Neural cell (in vitro differentiated cells): ENCODE measurements at regions not wholly inside any gene's neighbourhood (a gene's known extent, or its start where the extent isn't known, plus 50 kb on each side); places are given as distances from the start of the nearest gene placed in this dataset.

Experiments
- H2AFZ ChIP-seq: fragments of 200-600, 300-800 bp; sonication (generic), shearing (Covaris generic); 2 replicates; pipeline ENCODE4 v1.6.0; 2014; ENCODE audit warnings: low read depth, mild to moderate bottlenecking, antibody characterized with exemption, low read length, moderate library complexity
- H3F3A ChIP-seq: fragments of 200-600 bp; shearing (Covaris generic); 2 replicates; pipeline ENCODE4 v1.6.1; 2016; ENCODE audit warnings: mild to moderate bottlenecking, moderate library complexity, mixed read lengths, antibody characterized with exemption, low read length; ENCODE audit not compliant: insufficient read depth, poor library complexity, severe bottlenecking
- H3K27ac ChIP-seq: fragments of 200-600, 300-800 bp; sonication (generic), shearing (Covaris generic); 2 replicates; pipeline ENCODE4 v1.5.1; 2014; ENCODE audit warnings: mild to moderate bottlenecking, low read length, moderate library complexity
- H3K27me3 ChIP-seq: fragments of 300-800, 200-600 bp; sonication (generic), shearing (Covaris generic); 2 replicates; pipeline ENCODE4 v1.6.0; 2014; ENCODE audit warnings: mild to moderate bottlenecking, low read depth, low read length, moderate library complexity; ENCODE audit not compliant: insufficient read depth
- H3K36me3 ChIP-seq: fragments of 300-800, 200-600 bp; sonication (generic), shearing (Covaris generic); 2 replicates; pipeline ENCODE4 v1.5.1; 2014; ENCODE audit warnings: mild to moderate bottlenecking, antibody characterized with exemption, low read length, moderate library complexity; ENCODE audit not compliant: insufficient read depth
- H3K4me2 ChIP-seq: fragments of 300-800, 200-600 bp; sonication (generic), shearing (Covaris generic); 2 replicates; pipeline ENCODE4 v1.6.0; 2014; ENCODE audit warnings: mild to moderate bottlenecking, low read length
- H3K4me3 ChIP-seq: fragments of 300-800, 200-600 bp; sonication (generic), shearing (Covaris generic); 2 replicates; pipeline ENCODE4 v1.5.1; 2014; ENCODE audit warnings: mild to moderate bottlenecking, low read length, moderate library complexity
- H3K79me2 ChIP-seq: fragments of 200-600 bp; shearing (Covaris generic); replicated peaks from 2 replicates; pipeline ENCODE4 v1.6.0; 2014; ENCODE audit warnings: mild to moderate bottlenecking, low read length, moderate library complexity; ENCODE audit not compliant: insufficient read depth
- H3K9ac ChIP-seq: fragments of 300-800, 200-600 bp; sonication (generic), shearing (Covaris generic); 2 replicates; pipeline ENCODE4 v1.6.1; 2016; ENCODE audit warnings: mild to moderate bottlenecking, low read length, mixed read lengths
- H3K9me2 ChIP-seq: fragments of 200-600 bp; shearing (Covaris generic); 2 replicates; pipeline ENCODE4 v1.6.1; 2016; ENCODE audit warnings: mild to moderate bottlenecking, low read length, mixed read lengths; ENCODE audit not compliant: insufficient read depth
- H3K9me3 ChIP-seq: fragments of 200-600, 300-800 bp; sonication (generic), shearing (Covaris generic); 2 replicates; pipeline ENCODE4 v1.6.1; 2016; ENCODE audit warnings: mild to moderate bottlenecking, mixed run types, low read length, moderate library complexity, mixed read lengths
- H4K20me1 ChIP-seq: fragments of 200-600 bp; shearing (Covaris generic); 2 replicates; pipeline ENCODE4 v1.6.1; 2016; ENCODE audit warnings: mild to moderate bottlenecking, mixed run types; ENCODE audit not compliant: insufficient read depth
- CTCF ChIP-seq: fragments of 450-650 bp; IDR thresholded peaks from 2 replicates; pipeline ENCODE4 v1.5.1; 2014; ENCODE audit warnings: antibody characterized with exemption, mild to moderate bottlenecking, moderate library complexity; ENCODE audit not compliant: poor library complexity, severe bottlenecking
- EP300 ChIP-seq: fragments of 450-650 bp; conservative IDR thresholded peaks from 2 replicates; pipeline ENCODE4 v1.6.1; 2014; ENCODE audit warnings: antibody characterized with exemption, mild to moderate bottlenecking, moderate library complexity; ENCODE audit not compliant: poor library complexity, severe bottlenecking
- EZH2 ChIP-seq: fragments of 200-600, 300-800 bp; shearing (Covaris generic), sonication (generic); IDR thresholded peaks from 2 replicates; pipeline ENCODE4 v1.6.1; 2014; ENCODE audit warnings: antibody characterized with exemption, low read length, borderline replicate concordance, mild to moderate bottlenecking; ENCODE audit not compliant: insufficient read depth, poor library complexity, severe bottlenecking
- MXI1 ChIP-seq: fragments of 450-650 bp; conservative IDR thresholded peaks from 2 replicates; pipeline ENCODE4 v1.6.1; 2014; ENCODE audit warnings: antibody characterized with exemption, mild to moderate bottlenecking; ENCODE audit not compliant: poor library complexity, severe bottlenecking
- POLR2AphosphoS5 ChIP-seq: IDR thresholded peaks from 2 replicates; pipeline ENCODE4 v1.6.1; 2012
- RAD21 ChIP-seq: fragments of 450-650 bp; conservative IDR thresholded peaks from 2 replicates; pipeline ENCODE4 v1.6.1; 2014; ENCODE audit warnings: antibody characterized with exemption, mild to moderate bottlenecking, moderate library complexity
- REST ChIP-seq: IDR thresholded peaks from 2 replicates; pipeline ENCODE4 v1.6.1; 2012; ENCODE audit warnings: borderline replicate concordance
- SMC3 ChIP-seq: fragments of 450-650 bp; conservative IDR thresholded peaks from 2 replicates; pipeline ENCODE4 v1.6.1; 2014; ENCODE audit warnings: antibody characterized with exemption, mild to moderate bottlenecking, moderate library complexity; ENCODE audit not compliant: poor library complexity
- TAF1 ChIP-seq: IDR thresholded peaks from 2 replicates; pipeline ENCODE4 v1.6.1; 2012; ENCODE audit warnings: low read depth

DNA sequence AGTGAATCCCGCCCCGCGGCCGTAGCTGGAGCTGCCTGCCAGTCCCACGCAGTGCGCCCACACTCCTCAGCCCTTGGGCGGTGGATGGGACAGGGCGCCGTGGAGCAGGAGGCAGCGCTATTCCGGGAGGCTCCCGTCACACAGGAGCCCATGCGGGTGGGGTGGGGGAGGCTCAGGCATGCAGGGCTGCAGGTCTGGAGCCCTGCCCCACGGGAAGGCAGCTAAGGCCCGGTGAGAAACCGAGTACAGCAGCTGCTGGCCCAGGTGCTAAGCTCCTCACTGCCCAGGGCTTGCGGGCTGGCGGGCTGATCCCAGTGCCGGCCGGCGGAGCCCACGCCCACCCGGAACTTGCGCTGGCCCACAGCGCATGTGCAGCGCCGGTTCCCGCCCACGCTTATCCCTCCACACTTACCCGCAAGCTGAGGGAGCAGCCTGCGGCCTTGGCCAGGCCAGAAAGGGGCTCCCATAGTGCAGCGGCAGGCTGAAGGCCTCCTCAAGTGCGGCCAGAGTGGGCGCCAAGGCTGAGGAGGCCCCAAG is 1152.8 kb upstream of the CELF4 start:
- Histone ChIP-seq H4K20me1 (no peaks in the 10 kb centered on the region), H3K9ac (no peak overlapping the region), H3K4me2 (no peak overlapping the region), H3K9me3 (no peaks in the 10 kb centered on the region), H3K4me3 (no peak overlapping the region), H3K27me3 (no peaks in the 10 kb centered on the region), H3K79me2 (no peaks in the 10 kb centered on the region), H3K9me2 (no peaks in the 10 kb centered on the region), H3K27ac (no peak overlapping the region), H3K36me3 (no peaks in the 10 kb centered on the region), H3F3A (no peaks in the 10 kb centered on the region), H2AFZ (no peak overlapping the region)
- TF ChIP-seq TAF1 = no peak
- no peak for TF ChIP-seq MXI1
- TF ChIP-seq SMC3 = no peak
- no peak for TF ChIP-seq RAD21
- no peak for TF ChIP-seq POLR2AphosphoS5
- TF ChIP-seq CTCF = no peak
- no peak for TF ChIP-seq EP300
- TF ChIP-seq REST = no peak
- no peak for TF ChIP-seq EZH2

- Histone ChIP-seq H3K9me3 (no peaks in the 10 kb centered on the region), H4K20me1 (no peaks in the 10 kb centered on the region), H3K79me2 (no peaks in the 10 kb centered on the region), H3K4me2 (no peak overlapping the region), H3K27ac (no peak overlapping the region), H3K9me2 (no peaks in the 10 kb centered on the region), H2AFZ (no peak overlapping the region), H3K9ac (no peak overlapping the region), H3F3A (no peaks in the 10 kb centered on the region), H3K36me3 (no peaks in the 10 kb centered on the region), H3K27me3 (no peaks in the 10 kb centered on the region), H3K4me3 (no peak overlapping the region)
- TF ChIP-seq CTCF (no peak), SMC3 (no peak), POLR2AphosphoS5 (no peak), TAF1 (no peak), EP300 (no peak), EZH2 (no peak), REST (no peak), RAD21 (no peak), MXI1 (no peak)
Observed at GRCh38 chr18:38709122-38709521, 1143.5 kb upstream of the CELF4 start.
